ENCODE measurements at regions not wholly inside any gene's neighbourhood (a gene's known extent, or its start where the extent isn't known, plus 50 kb on each side); places are given as distances from the start of the nearest gene placed in this dataset.
"Not testable (repeated sequence)": the region's sequence is repeated elsewhere in the genome, so short reads cannot be mapped to it uniquely, and the experiment has no call there.

- H3K4me1 ChIP-seq = no peaks in the 10 kb centered on the region
- H3K36me3 ChIP-seq = no peaks in the 10 kb centered on the region
- TF ChIP-seq POLR2A (IDR thresholded peaks at IDR 0.05) (no peak), CTCF (IDR thresholded peaks at IDR 0.05) (no peak)
- no peaks in the 10 kb centered on the region for H3K9me3 ChIP-seq
- no peaks in the 10 kb centered on the region for H3K27me3 ChIP-seq
- 72 to 92% methylated on average over 2 to 4 of the region's 4 CpGs for WGBS, 2 donors
- intact Hi-C loops (cut with DNase I) = no loop called here
- H3K4me3 ChIP-seq = no peak overlapping the region
- no peak overlapping the region for H3K27ac ChIP-seq
- DNase-seq = no peak
Measured at GRCh38 chr4:152188801-152189200, 347.1 kb downstream of the FBXW7 start.

- intact Hi-C loops (cut with DNase I) = no loop called here
Measured at GRCh38 chr4:152187693-152188092, 348.2 kb downstream of the FBXW7 start.

GRCh38 chr4:152185786-152186550 is 349.9 kb downstream of the FBXW7 start:
- 82 to 83% methylated on average over 8 of the region's 8 CpGs for WGBS, 2 donors
- DNase-seq = no peak
- no peak overlapping the region for H3K27ac ChIP-seq
- no peak for TF ChIP-seq CTCF (IDR thresholded peaks at IDR 0.05)
- TF ChIP-seq POLR2A (IDR thresholded peaks at IDR 0.05) = no peak
- no peaks in the 10 kb centered on the region for H3K4me1 ChIP-seq
- no peak overlapping the region for H3K4me3 ChIP-seq
- H3K36me3 ChIP-seq = no peaks in the 10 kb centered on the region
- no peaks in the 10 kb centered on the region for H3K27me3 ChIP-seq
- H3K9me3 ChIP-seq = no peaks in the 10 kb centered on the region
- intact Hi-C loops (cut with DNase I) = no loop called here

More at GRCh38 chr4:152187693-152188092, 348.2 kb downstream of the FBXW7 start:
- Histone ChIP-seq H3K4me3 (no peak overlapping the region), H3K36me3 (no peaks in the 10 kb centered on the region), H3K27ac (no peak overlapping the region), H3K4me1 (no peaks in the 10 kb centered on the region), H3K27me3 (no peaks in the 10 kb centered on the region), H3K9me3 (no peaks in the 10 kb centered on the region)
- no peak for DNase-seq
- TF ChIP-seq CTCF (IDR thresholded peaks at IDR 0.05) (no peak), POLR2A (IDR thresholded peaks at IDR 0.05) (no peak)
- 71 to 76% methylated on average over 3 of the region's 3 CpGs for WGBS, 2 donors

GRCh38 chr4:152181150-152181549 is 354.7 kb downstream of the FBXW7 start:
- no peak overlapping the region for H3K27ac ChIP-seq
- H3K4me3 ChIP-seq = no peak overlapping the region
- DNase-seq = no peak
- no peaks in the 10 kb centered on the region for H3K9me3 ChIP-seq
- intact Hi-C loops (cut with DNase I) = no loop called here
- no peaks in the 10 kb centered on the region for H3K27me3 ChIP-seq
- H3K36me3 ChIP-seq = no peaks in the 10 kb centered on the region
- H3K4me1 ChIP-seq = no peaks in the 10 kb centered on the region
- TF ChIP-seq POLR2A (IDR thresholded peaks at IDR 0.05) (no peak), CTCF (IDR thresholded peaks at IDR 0.05) (no peak)
- 88 to 96% methylated on average over 7 of the region's 7 CpGs for WGBS, 2 donors

GRCh38 chr4:152180369-152180768 is 355.5 kb downstream of the FBXW7 start:
- TF ChIP-seq CTCF (IDR thresholded peaks at IDR 0.05) = no peak
- TF ChIP-seq POLR2A (IDR thresholded peaks at IDR 0.05) = no peak
- Histone ChIP-seq H3K4me3 (no peak overlapping the region), H3K36me3 (no peaks in the 10 kb centered on the region), H3K27ac (no peak overlapping the region), H3K27me3 (no peaks in the 10 kb centered on the region), H3K4me1 (no peaks in the 10 kb centered on the region), H3K9me3 (no peaks in the 10 kb centered on the region)
- DNase-seq = no peak
- 70 to 90% methylated on average over 2 of the region's 2 CpGs for WGBS, 2 donors
- intact Hi-C loops (cut with DNase I) = no loop called here

GRCh38 chr4:152177538-152177937 is 358.4 kb downstream of the FBXW7 start:
- DNase-seq; intact Hi-C loops (cut with DNase I): not testable (repeated sequence)

More at GRCh38 chr4:152177538-152177937, 358.4 kb downstream of the FBXW7 start:
- not testable (repeated sequence) for H3K27ac ChIP-seq, H3K9me3 ChIP-seq, H3K4me3 ChIP-seq, H3K36me3 ChIP-seq, H3K4me1 ChIP-seq, H3K27me3 ChIP-seq

All from esophagus squamous epithelium (tissue), 5 donors.